ENCODE measurements at regions not wholly inside any gene's neighbourhood (a gene's known extent, or its start where the extent isn't known, plus 50 kb on each side); places are given as distances from the start of the nearest gene placed in this dataset.

DNA sequence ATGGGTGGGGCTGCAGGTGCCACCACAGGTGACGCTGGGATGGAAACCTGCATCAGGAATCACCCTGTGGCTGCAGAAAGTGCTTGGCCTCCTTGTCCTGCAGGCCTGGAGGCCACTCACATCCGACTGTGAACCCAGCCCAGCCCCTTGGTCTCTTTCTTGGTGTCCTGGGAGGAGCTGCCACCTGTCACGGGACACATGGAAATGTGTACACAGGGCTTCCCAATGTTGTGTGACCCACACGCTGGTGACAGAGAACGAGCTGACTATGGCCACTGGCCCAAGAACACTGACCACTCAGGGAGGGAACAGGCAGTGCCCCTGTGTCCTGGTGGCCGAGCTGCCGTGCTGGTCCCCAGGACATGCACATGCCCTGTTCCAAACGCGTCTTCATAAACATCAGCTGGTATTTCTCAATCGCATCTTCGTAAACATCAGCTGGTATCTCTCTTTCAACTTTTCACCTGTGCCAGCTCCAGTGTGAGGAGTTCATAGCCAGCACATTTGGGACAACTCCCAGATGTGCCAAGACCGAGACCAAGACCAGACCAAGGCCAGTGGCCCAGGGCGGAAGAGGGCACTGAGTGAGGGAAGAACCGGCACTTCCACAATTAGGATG lies 57.9 kb upstream of the INPP5A start:
- Mint-ChIP-seq H3K36me3 (no peaks in the 10 kb centered on the region), H3K4me1 (ENCODE audit: low read depth) (no peaks in the 10 kb centered on the region), H3K4me3 (no peak overlapping the region), H3K27me3 (peaks cover 5% of the 10 kb centered on the region), H3K27ac (no peak overlapping the region), H3K9me3 (ENCODE audit: low read depth) (no peaks in the 10 kb centered on the region)

GRCh38 chr10:132480356-132480755 lies 57.2 kb upstream of the INPP5A start:
- no peaks in the 10 kb centered on the region for H3K36me3 Mint-ChIP-seq
- no peak overlapping the region for H3K4me3 Mint-ChIP-seq
- H3K27me3 Mint-ChIP-seq = peaks cover 5% of the 10 kb centered on the region
- no peaks in the 10 kb centered on the region for H3K4me1 Mint-ChIP-seq (ENCODE audit: low read depth)
- no peak overlapping the region for H3K27ac Mint-ChIP-seq
- H3K9me3 Mint-ChIP-seq (ENCODE audit: low read depth) = no peaks in the 10 kb centered on the region

- H3K27me3 Mint-ChIP-seq = peaks cover 5% of the 10 kb centered on the region
- H3K27ac Mint-ChIP-seq = no peak overlapping the region
- H3K36me3 Mint-ChIP-seq = no peaks in the 10 kb centered on the region
- no peak overlapping the region for H3K4me3 Mint-ChIP-seq
- H3K4me1 Mint-ChIP-seq (ENCODE audit: low read depth) = no peaks in the 10 kb centered on the region
- no peaks in the 10 kb centered on the region for H3K9me3 Mint-ChIP-seq (ENCODE audit: low read depth)
Measured at GRCh38 chr10:132481690-132482089, 55.9 kb upstream of the INPP5A start.

GRCh38 chr10:132482090-132482800 lies 55.3 kb upstream of the INPP5A start:
- Mint-ChIP-seq H3K27ac (no peak overlapping the region), H3K9me3 (ENCODE audit: low read depth) (no peaks in the 10 kb centered on the region), H3K4me1 (ENCODE audit: low read depth) (no peaks in the 10 kb centered on the region), H3K36me3 (no peaks in the 10 kb centered on the region), H3K27me3 (peaks cover 5% of the 10 kb centered on the region), H3K4me3 (no peak overlapping the region)

- H3K9me3 Mint-ChIP-seq (ENCODE audit: low read depth) = no peaks in the 10 kb centered on the region
- no peak overlapping the region for H3K27ac Mint-ChIP-seq
- H3K4me1 Mint-ChIP-seq (ENCODE audit: low read depth) = no peaks in the 10 kb centered on the region
- peaks cover 5% of the 10 kb centered on the region for H3K27me3 Mint-ChIP-seq
- H3K36me3 Mint-ChIP-seq = no peaks in the 10 kb centered on the region
- H3K4me3 Mint-ChIP-seq = no peak overlapping the region
Measured at GRCh38 chr10:132483394-132483793, 54.2 kb upstream of the INPP5A start.

- Mint-ChIP-seq H3K9me3 (ENCODE audit: low read depth) (no peaks in the 10 kb centered on the region), H3K4me1 (ENCODE audit: low read depth) (no peaks in the 10 kb centered on the region), H3K27me3 (peaks cover 5% of the 10 kb centered on the region), H3K4me3 (no peak overlapping the region), H3K27ac (no peak overlapping the region), H3K36me3 (no peaks in the 10 kb centered on the region)
Measured at GRCh38 chr10:132484922-132485321, 52.7 kb upstream of the INPP5A start.

- Mint-ChIP-seq H3K36me3 (no peaks in the 10 kb centered on the region), H3K4me1 (ENCODE audit: low read depth) (no peaks in the 10 kb centered on the region), H3K27ac (no peak overlapping the region), H3K4me3 (no peak overlapping the region), H3K27me3 (peaks cover 5% of the 10 kb centered on the region), H3K9me3 (ENCODE audit: low read depth) (no peaks in the 10 kb centered on the region)
Measured at GRCh38 chr10:132485391-132485790, 52.2 kb upstream of the INPP5A start.

GRCh38 chr10:132486539-132487121 lies 51.0 kb upstream of the INPP5A start:
- Mint-ChIP-seq H3K27ac (no peak overlapping the region), H3K36me3 (no peaks in the 10 kb centered on the region), H3K4me3 (no peak overlapping the region), H3K9me3 (ENCODE audit: low read depth) (no peaks in the 10 kb centered on the region), H3K27me3 (peaks cover 5% of the 10 kb centered on the region), H3K4me1 (ENCODE audit: low read depth) (no peaks in the 10 kb centered on the region)

DNA sequence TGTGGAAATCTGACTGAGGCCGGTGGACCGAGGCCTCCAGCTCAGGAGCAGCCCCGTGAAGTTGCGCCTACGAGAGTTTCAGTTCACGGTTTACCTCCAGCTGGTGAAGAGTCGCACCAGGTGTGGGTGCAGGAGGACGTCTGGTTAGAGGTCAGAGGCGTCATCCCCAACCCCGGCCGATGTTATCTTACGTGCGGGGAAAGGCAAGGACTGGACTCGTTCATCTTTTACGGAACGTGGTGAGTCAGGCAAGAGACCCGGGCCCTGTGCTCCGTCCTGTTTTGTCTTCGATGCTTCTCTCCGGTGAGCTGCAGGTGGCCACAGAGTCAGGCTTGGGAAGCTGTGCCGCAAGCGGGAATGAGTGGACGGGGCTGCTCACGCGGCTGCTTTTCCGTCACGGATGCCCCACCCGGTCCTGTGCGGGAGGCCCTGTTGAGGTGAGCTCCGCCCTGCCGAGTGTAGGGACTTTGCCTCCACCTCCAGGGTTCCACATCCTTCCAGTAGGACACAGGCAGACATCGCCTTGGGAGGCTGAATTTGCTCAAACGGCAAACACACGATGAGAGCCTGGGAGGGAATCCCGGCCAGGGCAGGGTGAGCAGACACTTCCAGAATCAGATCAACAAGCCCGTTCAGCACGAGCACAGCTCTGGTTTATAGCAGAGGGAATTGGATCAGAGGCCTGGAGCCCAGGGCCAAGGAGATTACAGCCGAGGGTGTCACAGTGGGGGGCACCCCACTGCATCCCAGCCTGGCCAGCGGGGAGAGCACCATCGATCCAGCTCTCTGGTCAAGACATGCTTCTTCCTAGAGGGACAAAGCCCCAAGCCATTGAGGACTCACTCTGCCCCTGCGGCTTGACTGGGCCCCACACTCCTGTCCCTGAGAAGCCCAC lies 50.1 kb upstream of the INPP5A start:
- Mint-ChIP-seq H3K27me3 (peaks cover under 1% of the 10 kb centered on the region), H3K9me3 (ENCODE audit: low read depth) (no peaks in the 10 kb centered on the region), H3K4me3 (no peak overlapping the region), H3K27ac (no peak overlapping the region), H3K36me3 (no peaks in the 10 kb centered on the region), H3K4me1 (ENCODE audit: low read depth) (no peaks in the 10 kb centered on the region)
